ENCODE measurements at regions not wholly inside any gene's neighbourhood (a gene's known extent, or its start where the extent isn't known, plus 50 kb on each side); places are given as distances from the start of the nearest gene placed in this dataset.
"Not testable (repeated sequence)": the region's sequence is repeated elsewhere in the genome, so short reads cannot be mapped to it uniquely, and the experiment has no call there.

DNA sequence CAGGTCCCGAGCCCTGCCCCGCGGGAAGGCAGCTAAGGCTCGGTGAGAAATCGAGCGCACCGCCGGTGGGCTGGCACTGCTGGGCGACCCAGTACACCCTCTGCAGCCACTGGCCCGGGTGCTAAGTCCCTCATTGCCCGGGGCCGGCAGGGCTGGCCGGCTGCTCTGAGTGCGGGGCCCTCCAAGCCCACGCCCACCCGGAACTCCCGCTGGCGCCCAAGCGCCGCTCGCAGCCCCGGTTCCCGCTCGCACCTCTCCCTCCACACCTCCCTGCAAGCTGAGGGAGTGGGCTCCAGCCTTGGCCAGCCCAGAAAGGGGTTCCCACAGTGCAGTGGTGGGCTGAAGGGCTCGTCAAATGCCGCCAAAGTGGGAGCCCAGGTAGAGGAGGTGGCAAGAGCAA lies 63.2 kb upstream of the IER3 start:
- DNase-seq (ENCODE audit: low read depth in 1 of 2, low spot score in 1 of 2) = not testable (repeated sequence)

DNA sequence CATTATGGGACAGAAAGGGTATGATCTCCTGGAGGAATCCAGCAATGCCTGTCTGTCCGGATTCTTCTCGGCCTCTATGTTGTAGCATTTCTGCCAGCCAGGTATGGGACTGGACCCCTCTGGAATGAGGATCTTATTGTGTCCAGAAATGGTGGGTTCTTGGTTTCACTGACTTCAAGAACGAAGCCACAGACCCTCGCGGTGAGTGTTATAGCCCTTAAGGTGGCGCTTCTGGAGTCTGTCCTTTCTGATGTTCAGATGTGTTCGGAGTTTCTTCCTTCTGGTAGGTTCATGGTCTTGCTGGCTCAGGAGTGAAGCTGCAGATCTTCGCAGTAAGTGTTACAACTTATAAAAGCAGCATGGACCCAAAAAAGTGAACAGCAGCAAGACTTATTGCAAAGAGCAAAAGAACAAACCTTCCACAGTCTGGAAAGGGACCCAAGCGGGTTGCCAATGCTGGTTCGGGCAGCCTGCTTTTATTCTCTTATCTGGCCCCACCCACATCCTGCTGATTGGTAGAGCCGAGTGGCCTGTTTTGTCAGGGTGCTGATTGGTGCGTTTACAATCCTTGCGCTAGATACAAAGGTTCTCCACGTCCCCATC lies 62.3 kb upstream of the IER3 start:
- no peak for DNase-seq (ENCODE audit: low read depth in 1 of 2, low spot score in 1 of 2)

DNA sequence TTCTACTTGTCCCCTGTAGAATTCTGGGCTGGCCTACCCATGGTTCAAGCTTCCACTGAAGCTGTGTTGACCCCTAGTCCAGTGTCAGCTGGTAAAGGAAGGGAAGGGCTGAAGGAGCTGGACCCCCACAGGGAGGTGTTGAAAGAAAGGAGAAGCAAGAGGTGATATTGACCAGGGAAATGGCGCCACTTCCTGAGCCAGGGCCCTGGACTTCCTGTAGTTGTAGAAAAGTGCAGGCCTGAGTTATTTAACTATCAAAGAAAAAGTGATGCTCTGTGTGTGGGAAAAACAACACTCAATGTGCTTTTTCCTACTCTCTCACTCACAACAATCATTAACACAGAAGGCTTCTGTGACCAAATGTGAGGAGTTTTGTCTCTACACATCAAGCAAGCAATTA lies 60.0 kb upstream of the IER3 start:
- DNase-seq (ENCODE audit: low read depth in 1 of 2, low spot score in 1 of 2) = no peak

DNA sequence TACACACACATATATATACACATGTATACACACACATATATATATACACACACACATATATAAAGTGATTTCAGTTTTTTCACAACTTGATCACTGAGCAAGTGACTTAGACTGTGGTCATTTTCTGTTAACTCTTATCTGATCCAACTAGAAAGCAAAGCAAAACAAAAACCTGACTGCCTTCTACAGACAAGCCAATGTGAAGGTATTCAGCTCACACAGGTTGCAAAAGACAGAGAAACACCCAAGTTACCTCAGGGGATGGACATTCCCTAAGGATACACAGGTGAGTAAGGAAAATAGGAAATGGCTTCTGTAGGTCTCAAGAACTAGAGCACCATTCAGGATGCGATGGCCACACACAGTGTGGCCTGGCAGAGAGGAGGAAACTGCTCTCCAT lies 58.4 kb upstream of the IER3 start:
- no peak for DNase-seq (ENCODE audit: low read depth in 1 of 2, low spot score in 1 of 2)

DNA sequence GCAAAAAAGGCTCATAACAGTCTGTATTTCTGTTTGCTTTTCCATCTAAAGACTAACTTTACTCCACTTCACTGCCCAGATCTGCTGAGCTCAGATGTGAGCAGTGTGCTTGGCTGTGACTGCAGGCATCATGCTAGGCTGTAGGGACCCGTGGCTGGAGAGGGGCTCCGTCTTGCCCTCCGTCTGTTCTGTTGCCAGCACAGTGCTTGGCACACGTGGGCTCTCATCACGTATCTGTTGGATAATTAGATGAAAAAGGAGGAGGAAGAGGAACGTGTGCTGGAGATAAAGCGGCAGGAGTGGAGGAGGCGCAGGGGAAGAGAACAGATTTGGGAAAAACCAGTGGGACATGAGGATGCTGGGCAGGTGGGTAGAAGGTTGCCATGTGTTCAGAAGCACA lies 57.6 kb upstream of the IER3 start:
- DNase-seq (ENCODE audit: low read depth in 1 of 2, low spot score in 1 of 2) = no peak

DNA sequence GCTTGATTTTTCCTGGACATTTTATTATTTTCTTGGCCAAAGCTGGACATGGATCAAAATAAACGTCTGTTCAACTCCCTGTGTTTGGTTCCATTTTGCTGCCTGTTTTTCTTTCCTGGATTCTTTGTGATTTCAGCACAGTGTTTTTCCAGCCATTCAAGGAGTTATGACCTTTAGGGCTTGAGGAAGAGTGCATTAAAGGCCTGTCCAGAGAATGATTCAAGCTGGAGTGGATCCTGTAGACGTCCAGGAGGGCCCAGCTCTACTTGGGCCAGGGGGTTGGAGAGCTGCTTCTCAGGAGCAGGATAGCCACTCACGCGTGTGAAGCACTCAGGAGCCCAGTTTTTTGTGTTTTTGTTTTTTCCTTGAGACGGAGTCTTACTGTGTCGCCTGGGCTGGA lies 56.5 kb upstream of the IER3 start:
- no peak for DNase-seq (ENCODE audit: low read depth in 1 of 2, low spot score in 1 of 2)

DNA sequence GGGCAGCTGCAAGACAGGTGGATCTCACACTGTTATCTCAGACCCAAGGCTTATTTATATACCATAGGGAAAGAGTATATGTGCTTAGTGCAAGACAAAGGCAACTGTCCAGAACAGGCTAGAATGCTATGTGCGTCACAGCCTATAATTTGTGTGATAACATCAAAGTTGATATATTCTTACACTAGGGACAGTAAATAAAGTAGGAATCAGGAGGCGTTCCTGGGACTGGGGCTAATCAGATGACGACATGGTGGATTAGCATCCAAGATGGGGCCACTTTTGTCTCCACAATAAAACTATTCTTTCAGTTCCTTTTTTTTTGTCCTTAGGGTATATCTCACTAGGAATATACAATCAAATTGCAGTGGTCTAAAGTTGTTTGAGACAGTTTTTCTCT lies 54.9 kb upstream of the IER3 start:
- DNase-seq (ENCODE audit: low read depth in 1 of 2, low spot score in 1 of 2) = no peak

DNA sequence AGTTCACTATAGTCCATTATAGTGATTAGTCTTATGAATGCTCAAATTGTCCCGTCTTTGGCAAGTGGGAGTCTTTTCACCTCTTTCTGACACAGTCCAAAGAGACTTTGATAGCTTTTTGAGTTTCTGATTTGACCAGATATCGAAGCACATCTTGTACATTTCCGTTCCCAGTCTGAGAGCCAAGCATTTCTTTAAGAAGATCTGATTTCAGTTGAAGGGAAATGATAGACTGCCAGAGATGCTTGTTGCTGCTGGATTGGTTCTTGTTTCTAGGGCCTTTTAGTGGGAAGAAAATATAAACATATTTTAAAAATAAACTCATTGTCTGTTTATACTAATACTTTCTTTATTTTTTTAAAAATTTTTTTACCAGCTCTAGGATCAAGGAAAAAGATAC lies 54.1 kb upstream of the IER3 start:
- DNase-seq (ENCODE audit: low read depth in 1 of 2, low spot score in 1 of 2) = no peak

DNA sequence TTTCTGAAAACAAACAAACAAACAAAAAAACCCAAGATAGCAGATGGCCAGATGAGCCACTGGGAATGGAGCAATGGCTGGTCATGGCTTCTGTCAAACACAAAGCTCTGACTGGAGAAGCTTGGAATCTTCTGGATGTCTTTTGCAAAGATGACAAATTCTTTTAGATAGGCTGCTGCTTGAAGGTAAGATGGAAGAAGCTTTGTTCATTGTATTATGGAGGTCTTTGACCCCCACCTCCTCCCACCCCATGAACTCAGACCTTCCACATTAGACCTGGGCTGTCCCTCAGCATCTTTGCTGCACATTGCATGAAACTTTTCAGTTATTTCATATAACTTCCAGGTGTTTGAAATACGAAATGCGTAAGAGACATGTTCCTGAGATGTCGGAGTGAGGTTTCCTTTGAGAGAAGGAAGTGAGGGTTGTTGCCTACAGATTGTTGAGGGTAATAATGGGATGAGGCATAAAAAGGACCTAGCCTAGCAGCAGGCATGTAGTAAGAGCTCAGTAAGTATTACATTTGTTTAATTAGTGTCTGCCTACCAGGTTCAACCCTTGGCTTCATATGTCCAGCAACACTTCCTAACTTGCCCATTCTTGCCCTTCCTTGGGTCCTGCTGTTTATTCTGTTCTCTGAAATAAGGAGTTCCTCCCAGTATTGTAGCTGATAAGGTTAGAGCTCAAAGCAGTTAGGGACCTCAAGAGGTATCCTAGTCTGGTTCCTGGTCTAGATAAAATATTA lies 51.4 kb upstream of the IER3 start:
- no peak for DNase-seq (ENCODE audit: low read depth in 1 of 2, low spot score in 1 of 2)
